ENCODE measurements at regions not wholly inside any gene's neighbourhood (a gene's known extent, or its start where the extent isn't known, plus 50 kb on each side); places are given as distances from the start of the nearest gene placed in this dataset.

DNA sequence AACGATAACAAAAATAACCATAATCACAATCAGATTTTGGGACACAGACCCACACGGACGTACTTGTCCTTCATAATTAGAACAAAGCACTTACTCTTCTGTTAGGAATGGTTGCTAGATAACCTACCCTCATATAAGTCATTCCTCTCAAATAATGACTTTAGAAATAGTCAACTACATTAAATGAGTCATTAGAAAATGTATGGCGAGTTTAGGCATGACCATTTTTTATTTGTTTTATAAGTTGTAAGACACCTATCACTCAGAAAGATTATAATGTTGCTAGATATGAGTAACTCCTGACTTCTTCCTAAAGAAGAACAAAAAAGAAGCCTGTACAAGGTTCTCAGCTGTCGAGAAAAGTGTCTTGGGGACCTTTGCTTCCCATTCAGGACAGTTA, 1637.5 kb upstream of the PCDH7 start:
- TF ChIP-seq, protein P1, sequence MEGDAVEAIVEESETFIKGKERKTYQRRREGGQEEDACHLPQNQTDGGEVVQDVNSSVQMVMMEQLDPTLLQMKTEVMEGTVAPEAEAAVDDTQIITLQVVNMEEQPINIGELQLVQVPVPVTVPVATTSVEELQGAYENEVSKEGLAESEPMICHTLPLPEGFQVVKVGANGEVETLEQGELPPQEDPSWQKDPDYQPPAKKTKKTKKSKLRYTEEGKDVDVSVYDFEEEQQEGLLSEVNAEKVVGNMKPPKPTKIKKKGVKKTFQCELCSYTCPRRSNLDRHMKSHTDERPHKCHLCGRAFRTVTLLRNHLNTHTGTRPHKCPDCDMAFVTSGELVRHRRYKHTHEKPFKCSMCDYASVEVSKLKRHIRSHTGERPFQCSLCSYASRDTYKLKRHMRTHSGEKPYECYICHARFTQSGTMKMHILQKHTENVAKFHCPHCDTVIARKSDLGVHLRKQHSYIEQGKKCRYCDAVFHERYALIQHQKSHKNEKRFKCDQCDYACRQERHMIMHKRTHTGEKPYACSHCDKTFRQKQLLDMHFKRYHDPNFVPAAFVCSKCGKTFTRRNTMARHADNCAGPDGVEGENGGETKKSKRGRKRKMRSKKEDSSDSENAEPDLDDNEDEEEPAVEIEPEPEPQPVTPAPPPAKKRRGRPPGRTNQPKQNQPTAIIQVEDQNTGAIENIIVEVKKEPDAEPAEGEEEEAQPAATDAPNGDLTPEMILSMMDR (IDR thresholded peaks at IDR 0.05; ENCODE audit: low read depth, low read length, poor library complexity, severe bottlenecking): no peak
- TF ChIP-seq EZH2phosphoT487 (IDR thresholded peaks at IDR 0.05; ENCODE audit: borderline replicate concordance, low read length): no peak

Measured in DOHH2 (cell line).